Lung microvascular endothelial cell (primary cell): ENCODE measurements at regions not wholly inside any gene's neighbourhood (a gene's known extent, or its start where the extent isn't known, plus 50 kb on each side); places are given as distances from the start of the nearest gene placed in this dataset.

Experiments
- DNase-seq, 2 donors: peaks; one replicate each; pipeline versions ENCODE4 v3.0.0 to v3.0.0-alpha.2; 2010; ENCODE audit warnings: low read depth in 2 of 2

- no peak for DNase-seq
Observed at GRCh38 chr12:4223273-4223845, 50.2 kb upstream of the CCND2 start.

- DNase-seq = peak; percentile 51 to 68
Observed at GRCh38 chr12:4221258-4221620, 52.3 kb upstream of the CCND2 start.

- DNase-seq = no peak
Observed at GRCh38 chr12:4220536-4221257, 52.9 kb upstream of the CCND2 start.

- no peak for DNase-seq
Observed at GRCh38 chr12:4217091-4217490, 56.5 kb upstream of the CCND2 start.

DNA sequence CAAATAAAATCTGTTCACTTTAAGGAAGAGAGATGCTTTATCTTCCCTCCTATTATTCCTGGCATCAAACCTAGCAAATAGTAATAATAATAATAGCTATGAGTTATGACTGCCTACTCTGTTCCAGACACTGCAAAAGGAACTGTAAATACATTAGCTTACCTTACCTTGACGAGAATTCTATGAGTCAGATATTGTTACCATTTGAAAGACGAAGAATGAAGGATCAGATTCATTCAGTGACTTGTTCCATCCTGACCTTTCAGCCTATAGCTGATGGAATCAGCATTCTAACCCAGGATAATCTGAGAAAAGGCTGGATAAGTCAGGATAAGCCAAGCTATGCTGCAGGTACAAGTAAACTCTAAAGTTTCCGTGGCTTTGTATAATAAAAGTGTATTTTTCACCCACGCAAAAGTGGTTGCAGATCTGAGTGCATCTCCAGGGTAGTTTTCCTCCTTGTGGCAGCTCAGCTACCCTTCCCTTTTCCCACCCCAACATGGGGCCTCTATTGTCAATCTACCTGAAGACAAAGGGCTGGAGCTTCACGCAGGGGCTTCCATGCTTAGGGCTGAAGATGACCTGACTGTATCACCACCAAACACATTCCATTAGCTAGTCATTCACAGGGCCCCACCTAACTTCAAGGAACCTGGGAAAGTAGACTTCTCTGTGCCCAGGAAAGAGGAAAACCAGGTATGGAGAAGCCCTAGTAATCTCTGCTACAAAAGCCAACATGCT is 57.2 kb upstream of the CCND2 start:
- no peak for DNase-seq

- peak; percentile 9 to 10 for DNase-seq
Observed at GRCh38 chr12:4215229-4216186, 58.1 kb upstream of the CCND2 start.

GRCh38 chr12:4214877-4215228 is 58.7 kb upstream of the CCND2 start:
- DNase-seq = no peak

DNA sequence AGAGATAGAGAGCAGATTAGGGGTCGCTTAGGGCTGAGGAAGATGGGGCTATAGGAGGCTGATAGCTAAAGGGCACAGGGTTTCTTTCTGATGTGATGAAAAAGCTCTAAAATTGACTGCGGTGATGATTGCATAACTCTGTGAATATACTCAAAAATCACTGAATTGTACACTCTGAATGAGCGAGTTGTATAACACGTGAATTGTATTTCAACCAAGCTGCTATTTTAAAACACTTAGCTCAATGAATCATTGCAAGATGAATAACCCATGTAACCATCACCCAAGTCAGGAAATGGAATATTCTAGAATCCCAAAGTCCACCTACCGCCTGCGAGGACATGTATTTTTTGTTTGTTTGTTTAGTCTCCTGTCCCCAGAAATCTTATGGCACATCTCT is 60.1 kb upstream of the CCND2 start:
- DNase-seq = no peak

GRCh38 chr12:4212845-4213244 is 60.7 kb upstream of the CCND2 start:
- no peak for DNase-seq

GRCh38 chr12:4211372-4211771 is 62.2 kb upstream of the CCND2 start:
- no peak for DNase-seq

- DNase-seq = no peak
Observed at GRCh38 chr12:4210183-4210582, 63.4 kb upstream of the CCND2 start.

- DNase-seq = no peak
Observed at GRCh38 chr12:4206470-4206869, 67.1 kb upstream of the CCND2 start.

DNA sequence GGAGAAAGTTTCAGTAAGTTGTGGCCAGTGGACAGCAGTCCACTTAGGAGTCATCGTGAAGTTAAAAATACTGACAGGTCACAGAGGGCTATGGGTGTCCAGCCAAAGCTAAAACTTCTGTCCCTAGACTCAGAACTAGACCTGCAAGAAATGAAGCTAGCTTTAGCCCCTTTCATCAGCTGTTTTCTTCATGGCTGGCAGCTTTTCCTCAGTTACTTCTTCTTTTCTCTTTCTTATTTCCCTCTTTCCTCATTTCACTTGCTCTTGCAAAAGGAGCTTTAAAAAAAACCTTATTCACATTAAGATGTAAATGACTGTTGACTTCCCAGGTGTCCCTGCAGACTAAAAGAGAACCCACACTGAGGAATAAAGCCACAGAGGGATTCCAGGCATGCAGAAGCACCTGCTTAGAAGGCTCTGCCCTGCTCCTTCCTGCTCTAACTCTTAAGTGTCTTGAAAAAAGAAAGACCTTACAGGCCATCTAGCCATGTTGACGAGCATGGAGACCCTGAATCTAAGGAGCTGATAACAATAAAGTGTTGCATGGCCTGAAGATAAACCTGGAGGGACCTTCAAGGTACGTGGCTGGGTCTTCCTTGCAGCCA is 69.7 kb upstream of the CCND2 start:
- no peak for DNase-seq

DNA sequence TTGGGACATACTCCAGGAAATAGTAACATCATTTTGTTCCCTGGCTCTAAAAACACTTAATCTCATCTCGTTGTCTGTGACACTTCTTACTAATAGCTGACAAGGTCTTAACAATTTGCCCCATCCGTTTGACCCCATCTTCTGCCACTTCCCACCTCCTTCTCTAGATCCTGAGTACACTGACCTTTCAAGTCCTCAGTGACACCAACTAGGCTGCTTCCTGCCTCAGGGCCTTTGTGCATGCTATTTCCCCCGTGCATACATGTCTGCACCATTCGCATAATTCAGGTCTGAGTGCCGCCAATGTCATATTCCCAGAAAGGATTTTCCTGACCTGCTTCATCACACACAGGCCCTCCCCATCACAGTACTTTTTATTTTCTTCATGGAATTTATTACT is 70.6 kb upstream of the CCND2 start:
- no peak for DNase-seq

DNA sequence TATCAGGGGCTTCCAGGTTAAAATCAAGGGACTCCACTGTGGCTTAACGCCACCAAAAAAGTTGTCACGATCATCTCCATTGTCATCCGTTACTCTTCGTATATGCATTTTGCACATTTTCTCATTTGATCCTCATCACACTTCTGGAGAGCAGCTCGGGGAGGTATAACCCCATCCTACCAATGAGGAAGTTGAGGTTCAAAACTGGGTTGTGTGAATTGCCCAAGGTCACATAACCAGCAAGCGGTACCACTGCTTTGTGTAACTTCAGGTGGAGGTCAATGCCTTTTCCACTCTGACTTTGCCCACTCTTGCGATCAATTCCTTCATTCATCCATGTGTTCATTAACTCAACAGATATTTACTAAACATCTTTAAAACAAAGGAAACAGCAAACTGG is 71.1 kb upstream of the CCND2 start:
- DNase-seq = no peak

DNA sequence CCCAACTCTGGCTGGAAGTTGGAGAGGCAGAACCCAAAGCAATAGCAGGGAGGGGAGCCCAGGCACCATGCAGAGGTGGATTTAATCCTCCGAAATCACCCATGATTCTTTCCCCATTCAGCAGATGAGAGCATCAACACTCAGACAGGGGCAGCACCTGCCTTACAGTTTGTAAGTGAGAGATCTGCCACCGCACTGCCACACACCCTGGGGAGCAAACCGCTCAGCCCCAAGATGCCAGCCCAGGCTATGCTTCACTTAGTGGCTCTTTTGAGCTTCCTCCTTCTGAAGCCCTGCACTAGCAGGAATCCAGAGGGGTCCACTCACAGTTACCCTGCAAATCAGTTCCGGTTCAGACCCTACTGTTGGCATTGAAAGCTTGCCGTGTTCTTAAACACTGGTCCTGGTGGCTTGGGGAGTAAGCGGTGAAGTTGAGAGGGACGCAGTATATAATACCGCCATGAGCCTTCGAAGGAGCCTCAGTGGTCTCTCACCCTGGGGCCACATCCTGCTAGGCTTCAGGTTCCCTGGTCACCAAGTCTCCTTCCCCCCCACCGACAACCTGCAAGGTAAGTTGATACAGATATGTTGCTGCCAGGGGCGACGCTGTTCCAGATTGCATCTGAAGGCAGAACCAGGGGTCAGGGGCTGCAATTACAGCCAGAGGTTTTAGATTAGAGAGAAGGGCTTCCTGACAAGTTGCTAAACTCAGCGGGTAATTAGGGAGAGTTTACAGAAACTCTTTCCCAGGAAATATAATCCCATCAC is 72.0 kb upstream of the CCND2 start:
- no peak for DNase-seq

DNA sequence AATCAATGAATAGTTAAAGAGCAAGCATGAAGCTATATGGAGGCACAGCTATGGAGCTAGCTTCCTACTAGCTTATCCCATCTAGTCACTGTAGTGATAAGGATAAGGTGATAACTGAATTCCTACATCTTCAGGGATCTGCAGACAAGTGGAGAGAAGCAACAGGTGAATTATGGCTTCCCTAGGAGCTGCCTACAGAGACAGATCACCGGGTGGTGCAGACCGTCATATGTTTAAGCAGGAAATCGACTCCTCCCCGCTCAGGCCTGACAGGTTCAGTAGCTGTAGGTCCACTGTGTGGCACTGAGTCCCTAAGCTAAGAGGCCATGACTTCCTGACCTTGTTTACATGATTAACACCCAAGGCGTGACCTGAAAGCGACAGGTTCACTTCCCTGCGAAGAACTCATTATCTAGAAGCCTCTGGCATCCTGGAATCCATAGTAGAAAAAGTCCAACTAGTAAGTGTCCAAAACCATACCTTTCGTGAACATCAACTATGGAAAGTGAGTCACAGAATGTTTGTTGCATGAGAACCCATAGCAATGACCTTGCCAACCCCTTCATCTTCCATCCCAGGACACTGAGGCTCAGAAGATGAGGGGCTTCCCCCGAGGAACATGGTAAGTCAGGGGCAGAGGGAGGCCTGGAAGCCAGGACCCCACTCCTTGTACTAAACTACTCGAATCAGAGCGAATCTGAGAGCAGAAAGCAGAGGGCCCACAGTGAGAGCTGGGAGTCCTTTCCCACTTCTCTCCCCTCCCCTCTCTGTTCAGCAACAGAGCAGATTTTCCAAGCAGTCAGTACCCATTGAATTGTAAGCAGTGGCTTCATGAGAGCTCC is 75.4 kb upstream of the CCND2 start:
- no peak for DNase-seq

DNA sequence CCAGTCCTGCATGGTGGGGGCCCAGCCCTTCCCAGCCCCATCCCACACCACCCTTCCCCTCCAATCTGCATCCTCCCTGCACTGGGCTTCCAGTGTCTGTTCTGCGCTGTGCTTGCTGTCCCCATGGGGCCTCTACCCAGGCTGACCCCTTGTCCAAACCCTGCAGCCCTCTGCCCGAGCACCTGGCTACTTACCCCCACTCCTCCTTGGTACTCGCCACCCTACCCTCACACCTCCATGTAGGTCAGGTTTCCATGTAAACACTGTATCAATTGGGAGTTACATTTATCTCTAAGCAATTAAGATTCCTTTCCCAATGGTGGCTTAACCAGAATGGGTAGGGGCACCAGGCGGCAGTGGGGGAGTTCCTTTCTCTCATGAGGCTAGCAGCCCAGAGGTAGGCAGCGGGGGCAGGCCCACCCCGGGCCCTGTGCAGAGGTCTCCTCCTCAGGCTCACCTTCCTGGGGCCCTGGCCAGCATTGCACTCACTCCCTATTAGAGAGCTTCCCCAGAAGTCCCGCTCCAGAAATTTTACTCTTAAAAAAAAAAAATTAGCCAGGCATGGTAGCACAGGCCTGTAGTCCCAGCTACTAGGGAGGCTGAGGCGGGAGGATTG is 76.6 kb upstream of the CCND2 start:
- DNase-seq = no peak

DNA sequence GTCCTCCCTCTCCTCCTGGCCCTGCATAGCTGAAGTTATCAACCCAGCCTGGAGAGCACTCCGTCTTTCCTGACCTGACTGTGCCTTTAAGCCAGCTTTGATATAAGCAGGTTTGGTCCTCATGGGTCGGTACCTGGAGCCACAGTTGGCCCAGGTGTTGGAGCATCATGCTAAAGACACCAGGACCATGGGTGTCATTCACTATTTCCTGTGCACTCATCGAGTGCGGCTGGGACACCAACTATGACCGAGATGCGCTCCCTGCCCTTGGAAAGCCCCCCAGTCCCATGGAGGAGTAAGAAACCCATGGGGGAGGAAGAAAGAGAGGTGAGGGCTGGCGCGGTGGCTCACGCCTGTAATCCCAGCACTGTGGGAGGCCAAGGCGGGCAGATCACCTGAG is 78.9 kb upstream of the CCND2 start:
- DNase-seq = no peak
